GM18907 (cell line): ENCODE measurements at regions not wholly inside any gene's neighbourhood (a gene's known extent, or its start where the extent isn't known, plus 50 kb on each side); places are given as distances from the start of the nearest gene placed in this dataset.
"Not testable (repeated sequence)": the region's sequence is repeated elsewhere in the genome, so short reads cannot be mapped to it uniquely, and the experiment has no call there.

Experiments
- ATAC-seq: cut with Tn5 transposase; IDR thresholded peaks from one replicate; pipeline ENCODE4 v1.9.1; 2021; ENCODE audit warnings: mild to moderate bottlenecking, moderate library complexity; ENCODE audit not compliant: unreplicated experiment

DNA sequence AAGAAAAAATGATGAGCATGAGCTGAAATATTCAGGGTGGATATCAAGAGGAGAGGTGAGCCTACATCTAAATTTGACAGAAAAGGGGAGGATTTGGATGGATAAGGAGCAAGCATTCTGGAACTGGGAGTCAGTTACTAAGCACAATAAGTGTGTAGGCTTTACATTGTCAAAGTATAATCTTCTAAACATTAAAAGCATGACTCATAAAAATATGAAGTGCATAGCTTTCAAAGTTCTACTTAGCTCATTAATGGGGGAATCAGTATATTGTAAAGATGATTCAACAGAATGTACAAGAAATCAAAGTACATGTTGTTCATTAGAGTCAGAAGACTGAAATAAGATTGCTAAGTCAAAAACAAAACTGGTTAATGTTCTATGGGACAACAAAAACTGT, 248.0 kb upstream of the GAS1 start:
- ATAC-seq: no peak

DNA sequence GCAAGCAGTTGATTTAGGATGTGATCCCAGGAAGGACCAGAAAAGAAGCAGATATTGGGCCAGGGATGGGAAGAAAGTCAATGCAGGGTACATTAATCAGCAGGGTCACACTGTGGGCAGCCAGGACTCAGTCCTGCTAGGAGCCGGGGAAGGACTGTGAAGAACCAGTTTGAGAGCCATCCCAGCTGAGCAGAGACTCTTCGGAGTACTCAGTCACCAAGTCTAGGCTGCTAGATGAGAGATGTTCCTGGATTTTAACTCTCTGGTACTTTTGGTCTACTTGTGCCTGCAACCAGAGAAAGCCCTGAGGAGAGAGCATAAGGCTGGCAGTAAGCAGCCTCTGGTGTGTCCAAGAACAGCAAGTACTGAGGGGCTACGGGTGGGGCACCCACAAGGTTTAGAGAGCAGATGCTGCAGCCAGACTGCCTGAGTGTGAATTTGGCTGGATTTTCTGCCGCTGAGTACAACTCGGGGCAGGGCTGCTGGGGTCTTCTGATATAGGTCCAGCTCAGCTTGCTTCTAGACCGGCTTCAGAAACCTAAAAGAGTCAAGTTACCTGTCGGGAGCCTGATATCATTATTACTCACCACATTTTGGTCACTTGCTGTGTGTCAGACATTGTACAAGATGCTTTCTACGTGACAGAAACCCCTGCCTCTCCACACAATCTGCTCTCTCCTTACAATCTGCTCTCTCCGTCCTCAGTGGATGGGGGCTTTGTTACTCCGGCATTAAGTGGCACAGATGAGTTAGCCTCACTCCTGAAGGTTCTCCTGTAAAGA, 250.2 kb upstream of the GAS1 start:
- ATAC-seq: no peak

DNA sequence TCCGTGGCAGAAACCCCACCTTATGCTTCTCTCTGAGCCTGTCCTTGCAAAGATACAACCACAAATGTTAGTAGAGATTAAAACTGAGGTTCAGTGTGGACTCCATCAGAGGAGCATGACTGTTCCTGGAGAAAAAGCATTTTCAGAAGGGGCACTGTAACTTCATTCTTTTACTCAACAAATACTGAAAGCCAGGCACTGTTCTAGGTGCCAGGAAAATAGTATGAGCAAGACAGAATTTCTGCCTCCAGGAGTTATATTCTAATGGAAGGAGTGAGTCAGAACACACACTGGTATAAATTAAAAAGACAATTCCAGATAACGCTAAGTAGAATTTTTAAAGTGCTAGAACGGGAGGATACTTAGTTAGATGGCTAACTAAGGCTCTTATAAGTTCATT, 251.4 kb upstream of the GAS1 start:
- ATAC-seq: no peak

DNA sequence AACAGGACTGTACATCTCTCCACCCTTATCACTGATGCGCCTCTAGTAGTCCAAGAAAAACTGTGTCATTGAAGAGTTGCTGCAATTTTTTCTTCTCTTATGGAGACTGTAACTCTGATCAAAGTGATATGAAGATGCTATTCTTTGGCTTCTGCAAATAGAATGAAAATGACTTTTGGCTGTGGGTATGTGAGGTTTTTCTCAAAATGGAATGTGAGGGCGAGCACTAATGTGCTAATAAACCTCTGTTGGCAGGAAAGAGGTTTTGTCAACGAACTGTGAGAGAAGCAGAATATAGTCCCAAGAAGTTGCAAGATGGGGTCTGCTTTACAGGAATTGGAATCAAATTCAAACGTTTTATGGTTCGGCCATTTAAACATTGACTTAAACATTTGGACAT, 252.0 kb upstream of the GAS1 start:
- ATAC-seq: no peak

DNA sequence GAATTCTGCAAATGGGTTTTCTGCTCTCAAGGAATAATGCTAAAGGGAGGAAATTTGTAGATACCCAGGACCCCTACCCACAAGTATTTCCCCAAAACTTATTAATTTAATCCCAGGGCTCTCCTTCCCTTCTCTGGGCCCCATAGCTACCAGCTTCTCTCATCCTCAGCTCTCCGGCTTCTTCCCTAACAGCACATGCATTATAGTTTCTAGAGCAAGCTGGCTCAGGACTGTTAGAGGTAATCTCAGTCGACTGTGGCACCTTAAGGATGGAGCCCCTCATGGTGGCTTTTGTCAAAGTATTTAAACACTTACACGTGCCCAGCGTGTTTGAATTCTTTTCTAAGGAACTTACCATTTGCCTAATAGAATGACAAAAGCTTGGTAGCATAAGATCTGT, 252.5 kb upstream of the GAS1 start:
- no peak for ATAC-seq

DNA sequence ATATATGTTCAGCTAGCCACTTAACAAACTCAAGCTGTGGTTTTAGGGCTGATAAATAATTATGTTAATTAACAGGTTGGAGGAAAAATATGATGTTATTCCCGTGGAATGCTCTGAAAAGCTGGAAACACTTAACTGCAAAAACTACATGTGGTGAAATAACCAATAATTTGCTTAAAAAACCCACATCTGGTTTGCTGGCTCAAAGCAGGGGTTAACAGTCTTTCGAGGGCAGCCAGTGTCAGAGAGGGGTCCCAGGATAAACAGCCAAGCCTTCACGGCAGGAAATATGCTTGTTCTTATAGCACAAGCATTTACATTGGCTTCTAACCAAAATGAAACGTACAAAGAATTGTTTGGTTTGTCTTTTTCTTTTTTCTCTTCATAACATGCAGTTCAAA, 254.0 kb upstream of the GAS1 start:
- no peak for ATAC-seq

DNA sequence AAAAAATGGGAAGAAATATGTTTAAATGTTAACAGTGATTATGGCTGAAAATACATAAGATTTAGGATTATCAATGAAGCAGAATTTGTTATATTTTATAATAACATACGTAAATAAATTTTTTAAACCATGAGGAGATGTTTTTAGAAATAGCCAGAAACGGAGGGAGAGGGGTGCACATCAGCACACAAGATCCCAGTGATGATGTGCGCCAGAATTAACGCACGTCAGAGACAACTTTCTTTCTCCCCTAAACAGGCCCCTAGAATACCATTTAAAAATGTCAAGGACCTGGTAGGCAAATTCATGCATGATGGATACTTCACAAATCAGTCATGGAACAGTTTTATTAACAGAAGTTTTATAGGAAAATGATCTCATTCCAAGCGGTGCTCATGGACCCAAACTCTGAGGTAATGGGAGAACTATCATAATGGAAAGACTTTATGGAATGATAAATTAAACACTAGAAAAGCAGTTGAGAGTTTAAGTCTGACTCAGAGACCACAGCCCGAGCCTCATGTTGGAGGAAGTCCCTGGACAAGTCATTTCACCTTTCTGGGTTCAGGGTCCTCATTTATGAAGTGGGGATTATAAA, 258.9 kb upstream of the GAS1 start:
- ATAC-seq: no peak

DNA sequence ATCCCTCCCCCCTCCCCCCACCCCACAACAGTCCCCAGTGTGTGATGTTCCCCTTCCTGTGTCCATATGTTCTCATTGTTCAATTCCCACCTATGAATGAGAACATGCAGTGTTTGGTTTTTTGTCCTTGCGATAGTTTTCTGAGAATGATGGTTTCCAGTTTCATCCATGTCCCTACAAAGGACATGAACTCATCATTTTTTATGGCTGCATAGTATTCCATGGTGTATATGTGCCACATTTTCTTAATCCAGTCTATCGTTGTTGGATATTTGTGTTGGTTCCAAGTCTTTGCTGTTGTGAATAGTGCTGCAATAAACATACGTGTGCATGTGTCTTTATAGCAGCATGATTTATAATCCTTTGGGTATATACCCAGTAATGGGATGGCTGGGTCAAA, 263.4 kb upstream of the GAS1 start:
- not testable (repeated sequence) for ATAC-seq

DNA sequence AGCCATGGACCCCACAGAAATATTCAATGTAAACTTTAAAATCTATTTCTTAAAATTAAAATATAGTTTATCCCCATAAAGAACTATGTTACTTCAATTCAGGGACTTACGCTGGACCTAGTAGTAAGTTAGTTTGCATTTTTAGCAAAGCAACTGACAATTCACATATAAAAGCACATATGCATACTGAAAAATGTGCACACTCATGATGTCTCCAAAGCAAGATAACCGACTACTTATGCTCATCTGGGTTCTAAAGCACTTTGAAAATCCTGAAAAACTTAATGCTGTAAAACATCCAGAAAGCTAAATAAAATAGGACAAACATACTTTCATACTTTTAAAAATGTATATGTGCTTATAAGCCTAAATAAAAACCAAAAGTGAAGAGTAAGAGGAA, 264.4 kb upstream of the GAS1 start:
- no peak for ATAC-seq

DNA sequence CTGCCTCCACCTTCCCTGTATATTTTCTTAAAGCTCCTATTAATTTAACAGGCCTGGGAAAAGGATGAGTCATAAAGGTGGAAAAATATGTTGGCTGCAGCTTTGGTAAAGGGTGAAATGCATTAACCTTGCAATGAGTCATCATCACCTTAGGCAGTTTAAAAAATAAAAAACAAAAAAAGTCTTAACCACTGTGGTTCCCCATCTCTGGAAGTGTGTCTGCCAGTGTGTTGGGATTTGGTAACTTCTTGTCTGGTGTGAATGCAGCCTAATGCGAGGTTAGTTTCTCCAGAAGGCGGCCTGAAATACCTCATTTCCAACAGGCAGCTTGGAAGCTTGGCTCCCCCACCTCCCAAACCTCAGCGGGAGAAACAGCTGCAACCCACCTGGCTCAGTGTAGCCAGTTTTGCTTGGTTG, 265.3 kb upstream of the GAS1 start:
- ATAC-seq: no peak

DNA sequence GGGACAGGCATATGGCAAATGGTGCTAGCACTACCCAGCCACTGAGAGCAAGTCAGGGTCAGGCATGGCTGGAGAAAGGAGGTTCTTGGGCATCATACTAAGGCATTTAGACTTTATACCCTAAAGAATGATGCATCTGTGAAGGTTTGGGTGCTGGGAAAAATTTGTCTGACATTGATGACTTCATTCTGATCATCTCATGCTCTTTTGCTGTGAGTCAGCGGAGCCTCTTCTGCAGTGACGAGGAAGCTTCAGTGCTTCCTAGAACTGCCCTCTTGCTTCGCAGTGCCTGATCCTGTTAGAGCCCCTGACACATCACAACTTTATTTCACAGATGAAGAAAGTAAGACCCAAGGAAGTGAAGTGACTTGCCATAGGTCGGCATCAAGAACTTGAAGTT, 266.6 kb upstream of the GAS1 start:
- no peak for ATAC-seq

DNA sequence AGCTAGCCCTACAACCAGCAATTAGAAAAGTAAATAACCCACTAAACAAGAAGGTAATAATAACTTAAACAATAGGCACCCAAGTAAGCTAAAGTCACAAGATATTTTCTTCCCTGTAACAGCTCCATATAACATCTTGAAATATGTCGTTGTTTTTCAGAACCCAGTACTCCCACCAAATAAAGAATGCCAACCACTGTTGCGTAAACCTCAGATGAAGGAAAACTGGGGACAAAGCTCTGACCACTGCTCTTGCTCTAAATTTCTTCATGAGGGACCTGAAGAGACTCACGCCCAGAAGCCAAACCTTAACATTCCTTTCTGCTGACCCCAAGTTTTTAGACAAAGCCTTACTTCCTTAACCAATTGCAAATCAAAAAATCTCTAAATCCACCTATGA, 267.7 kb upstream of the GAS1 start:
- ATAC-seq: no peak

DNA sequence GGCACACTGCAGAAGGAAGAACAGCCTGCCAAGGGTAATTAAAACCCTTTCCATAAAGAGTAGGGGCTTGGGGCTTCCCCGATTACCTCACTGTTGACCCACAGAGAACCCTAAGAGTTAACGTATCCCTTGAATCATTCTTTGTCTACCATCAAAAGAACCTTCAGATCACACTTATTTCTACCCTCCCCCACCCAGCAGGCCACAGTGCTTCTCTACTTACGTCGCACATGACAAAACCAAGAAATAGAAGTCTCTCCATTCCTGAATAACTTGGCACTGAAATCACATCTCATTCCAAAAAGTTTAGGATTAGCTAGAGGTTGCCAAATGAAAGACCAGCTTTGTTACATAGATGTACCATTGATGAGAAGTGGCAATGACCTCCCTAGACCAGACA, 268.7 kb upstream of the GAS1 start:
- no peak for ATAC-seq

DNA sequence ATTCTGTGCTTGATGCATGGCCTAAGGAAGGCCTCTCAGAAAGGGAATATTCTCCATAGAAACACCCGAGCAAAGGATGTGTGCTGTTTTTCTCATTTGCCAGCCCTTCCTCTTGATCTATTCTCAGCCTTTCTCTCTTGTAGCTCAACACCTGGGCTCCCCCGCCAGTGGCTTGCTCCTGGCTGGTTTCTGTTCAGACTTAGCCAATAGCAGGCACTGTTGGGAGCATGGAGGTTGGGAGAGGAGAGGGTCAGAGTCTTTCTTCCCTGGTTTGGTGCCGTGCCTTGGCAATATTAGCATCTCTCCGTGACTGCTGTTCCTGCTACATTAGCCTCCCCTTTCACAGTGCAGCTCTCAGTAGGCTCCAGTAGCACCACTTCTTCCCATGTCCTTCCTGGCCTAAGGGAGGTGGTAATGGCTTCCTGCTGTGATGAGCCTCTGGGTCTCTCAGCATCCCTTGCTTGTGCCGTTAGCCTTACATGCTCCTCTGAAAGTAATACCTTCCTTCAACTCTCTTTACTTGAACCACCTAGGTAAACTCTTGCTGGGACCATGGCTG, 269.7 kb upstream of the GAS1 start:
- no peak for ATAC-seq

DNA sequence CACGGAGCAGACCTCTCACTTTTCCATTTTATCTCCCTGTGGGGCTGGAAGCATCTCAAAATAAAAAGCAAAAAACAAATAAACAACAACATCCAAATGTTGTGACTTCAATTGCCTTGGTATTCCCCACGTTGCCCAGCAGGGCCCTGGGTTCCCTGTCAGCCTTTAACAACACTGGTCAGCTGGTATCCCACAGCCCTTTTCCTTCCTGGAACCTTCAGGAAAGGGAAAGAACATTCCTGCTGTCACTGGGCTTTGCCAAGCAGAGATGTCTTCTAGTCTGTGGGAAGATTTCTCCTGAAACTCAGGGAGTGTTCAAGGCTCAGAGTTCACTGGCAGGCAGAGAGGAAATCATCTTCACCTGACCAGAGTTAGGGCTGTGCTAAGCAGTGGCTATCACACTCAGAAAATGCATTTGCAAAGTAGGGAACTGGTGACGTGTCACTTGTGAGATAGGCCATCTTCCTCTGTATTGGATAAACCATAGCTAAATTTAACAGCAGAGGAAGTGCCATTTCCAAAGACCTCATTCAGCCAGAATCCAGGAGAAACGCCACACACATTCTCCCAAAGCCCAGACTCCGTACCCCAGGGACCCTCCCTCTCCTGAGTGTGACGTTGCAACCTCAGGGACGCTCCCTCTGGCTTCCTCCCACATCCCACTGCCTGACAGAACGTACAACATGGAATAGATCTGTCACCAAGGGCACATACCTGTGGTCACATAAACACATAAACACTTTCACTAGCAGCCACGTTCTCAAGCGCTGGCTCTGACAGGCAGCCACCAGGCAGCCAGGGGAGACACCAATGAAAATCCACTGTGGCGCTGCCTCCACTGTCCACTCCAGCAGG, 274.0 kb upstream of the DAPK1 start:
- ATAC-seq: no peak

DNA sequence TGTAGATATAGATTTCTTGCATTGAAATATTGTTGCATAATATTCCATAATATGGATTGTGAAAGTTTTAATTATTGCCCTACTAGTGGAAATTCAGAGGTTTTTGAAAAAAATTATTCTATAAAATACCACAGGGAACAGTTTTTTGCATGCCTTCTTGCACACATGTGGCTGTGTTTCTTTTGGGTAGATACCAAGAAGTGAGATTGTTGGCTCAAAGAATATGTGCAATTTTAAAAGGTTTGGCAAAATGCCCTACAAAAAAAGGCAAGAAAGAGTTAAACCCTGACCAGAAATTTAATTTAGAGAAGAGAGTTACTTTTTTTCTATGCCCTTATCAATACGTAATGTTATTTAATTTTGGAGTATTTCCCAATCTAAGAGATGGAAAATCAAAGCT, 270.8 kb upstream of the DAPK1 start:
- no peak for ATAC-seq

DNA sequence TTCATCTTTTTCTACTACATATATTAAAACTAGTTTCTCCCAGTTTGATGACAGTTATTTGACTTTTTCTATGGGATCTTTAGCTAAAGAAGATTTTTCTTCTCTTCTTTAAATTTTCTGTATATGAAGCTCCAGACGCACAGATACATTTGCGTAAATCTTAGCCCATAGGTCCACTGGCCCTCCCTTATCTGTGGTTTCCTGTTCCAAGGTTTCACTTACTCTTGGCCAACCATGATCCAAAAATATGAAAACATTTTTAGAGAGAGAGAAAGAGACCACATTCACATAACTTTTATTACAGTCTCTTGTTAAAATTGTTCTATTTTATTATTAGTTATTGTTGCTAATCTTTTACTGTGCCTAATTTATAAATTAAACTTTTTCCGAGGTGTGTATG, 270.2 kb upstream of the DAPK1 start:
- ATAC-seq: no peak

DNA sequence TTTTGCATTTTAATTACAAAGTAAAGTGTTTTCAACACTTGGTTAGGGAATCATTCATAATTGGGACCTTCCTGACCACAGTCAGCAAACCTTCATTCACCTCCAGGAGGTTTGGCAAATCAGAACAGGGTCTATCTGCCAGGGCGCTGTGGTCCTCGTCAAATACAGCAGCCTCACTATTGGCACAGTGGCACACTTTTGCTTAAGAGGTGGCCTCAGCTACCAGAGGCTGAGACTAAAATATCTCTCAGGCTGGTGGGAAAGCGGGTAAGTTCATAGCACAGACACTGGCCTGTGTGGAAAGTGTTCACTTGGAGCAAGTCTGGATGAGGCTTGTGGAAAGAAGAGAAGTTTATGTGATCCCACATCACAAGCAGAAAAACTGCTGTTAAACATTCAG, 268.6 kb upstream of the DAPK1 start:
- ATAC-seq: no peak

DNA sequence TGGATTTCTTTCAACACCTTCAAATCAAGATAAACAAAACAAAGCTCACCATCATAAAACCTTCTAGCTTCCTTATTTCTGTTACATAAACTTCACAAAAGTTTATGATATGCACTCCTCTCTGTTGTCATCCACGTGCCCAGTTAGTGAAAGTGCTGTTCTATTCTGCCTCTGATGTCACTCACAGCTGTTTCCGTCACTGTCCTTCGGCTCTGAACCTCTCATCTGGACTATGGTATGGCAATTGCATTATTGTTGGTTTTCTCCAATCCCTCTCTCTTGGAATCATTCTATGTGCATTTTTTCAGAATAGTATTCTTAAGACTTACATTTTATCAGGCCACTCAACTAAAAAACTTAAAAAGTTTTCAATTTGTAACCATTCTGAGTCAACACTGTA, 264.2 kb upstream of the DAPK1 start:
- ATAC-seq: no peak

DNA sequence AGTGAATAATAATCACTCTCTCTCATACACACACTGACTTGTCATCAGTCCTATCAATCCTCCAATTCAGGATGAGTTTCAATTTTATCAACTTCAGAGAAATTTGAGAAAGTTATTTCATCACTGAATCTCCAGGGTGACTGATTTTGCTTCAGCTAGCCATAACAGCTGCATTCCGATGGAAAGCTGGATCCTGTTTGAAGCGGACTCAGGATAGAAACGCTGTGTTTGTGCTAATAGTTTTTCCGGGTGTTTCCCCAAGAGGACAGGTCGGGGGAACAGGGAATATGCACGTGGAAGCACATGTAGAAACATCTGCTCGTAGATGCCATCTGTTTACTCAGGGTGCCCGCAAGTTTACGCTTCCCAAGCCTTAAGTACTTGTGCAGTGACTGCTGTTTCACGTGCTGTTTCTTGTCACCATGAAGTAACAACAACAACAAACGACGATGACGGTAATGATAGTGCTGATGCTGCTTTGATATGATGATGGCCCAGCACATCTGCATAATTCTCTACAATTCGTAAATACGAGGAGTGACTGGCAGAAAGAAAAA, 263.7 kb upstream of the DAPK1 start:
- no peak for ATAC-seq

DNA sequence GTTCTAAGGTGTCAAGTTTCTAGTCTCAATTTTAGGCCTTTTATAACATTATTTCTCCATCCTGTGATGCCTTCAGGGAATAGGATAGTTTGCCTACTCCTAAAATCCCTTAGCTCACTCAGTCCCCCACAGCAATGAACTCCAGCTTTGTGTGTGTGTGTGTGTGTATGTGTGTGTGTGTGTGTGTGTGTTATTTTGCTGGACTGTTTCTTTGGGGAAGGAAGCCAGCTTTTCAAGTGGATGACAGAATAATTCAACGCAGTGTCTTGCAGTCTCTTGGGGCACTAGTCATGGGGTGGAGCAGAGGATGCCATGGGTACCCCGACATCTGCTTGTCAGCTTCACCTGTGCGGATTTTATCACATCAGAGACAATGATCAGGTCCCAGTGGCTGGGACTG, 262.8 kb upstream of the DAPK1 start:
- ATAC-seq: no peak
